ENCODE measurements at regions not wholly inside any gene's neighbourhood (a gene's known extent, or its start where the extent isn't known, plus 50 kb on each side); places are given as distances from the start of the nearest gene placed in this dataset.

- no peak for TF ChIP-seq MAX (IDR thresholded peaks at IDR 0.05)
- no peak for TF ChIP-seq CREB1 (IDR thresholded peaks at IDR 0.05; ENCODE audit: low read depth)
- TF ChIP-seq RAD21 (IDR thresholded peaks at IDR 0.05; ENCODE audit: low read depth): no peak
- TF ChIP-seq EP300 (IDR thresholded peaks at IDR 0.05; ENCODE audit: borderline replicate concordance): no peak
- no peak for TF ChIP-seq EGR1 (IDR thresholded peaks at IDR 0.05)
- TF ChIP-seq TCF12 (IDR thresholded peaks at IDR 0.05; ENCODE audit: low read depth): no peak
- TF ChIP-seq REST (IDR thresholded peaks at IDR 0.05; ENCODE audit: low read depth): no peak
- TF ChIP-seq CEBPB (IDR thresholded peaks at IDR 0.05): no peak
- no peak for TF ChIP-seq USF1 (IDR thresholded peaks at IDR 0.05)
- TF ChIP-seq ZBTB7A (IDR thresholded peaks at IDR 0.05; ENCODE audit: low read depth): no peak
Observed at GRCh38 chr2:14023558-14023957, 609.0 kb upstream of the LRATD1 start.

Measured in Ishikawa (cell line).